MM.1S (cell line): ENCODE measurements at regions not wholly inside any gene's neighbourhood (a gene's known extent, or its start where the extent isn't known, plus 50 kb on each side); places are given as distances from the start of the nearest gene placed in this dataset.

Source experiments
- CTCF ChIP-seq: fragments of 300-600 bp; sonication (generic); IDR thresholded peaks from 2 replicates; pipeline ENCODE4 v1.5.1; 2016; ENCODE audit warnings: antibody characterized with exemption, low read length, mixed read lengths
- EZH2phosphoT487 ChIP-seq: fragments of 300-600 bp; sonication (generic); IDR thresholded peaks from 2 replicates; pipeline ENCODE4 v1.6.1; 2018; ENCODE audit warnings: antibody characterized with exemption, low read length

- no peak for TF ChIP-seq CTCF
- TF ChIP-seq EZH2phosphoT487: no peak
Measured at GRCh38 chr9:85264695-85265094, 477.1 kb downstream of the AGTPBP1 start.
